B cell (primary cell): ENCODE measurements at regions not wholly inside any gene's neighbourhood (a gene's known extent, or its start where the extent isn't known, plus 50 kb on each side); places are given as distances from the start of the nearest gene placed in this dataset. TPM values are rescaled to one million over a fixed set of nuclear protein-coding genes. Genes with fewer than 3 reads are reported as not detected.

Experiments
- ATAC-seq: fragments of 200-7000 bp; cut with Tn5 transposase; one replicate; pipeline ENCODE4 v1.10.0; 2021; ENCODE audit warnings: low read depth, mild to moderate bottlenecking, moderate number of reproducible peaks, moderate library complexity
- CTCF ChIA-PET: fragments of 350-600 bp; sonication (Branson Sonifier 250); formaldehyde crosslinking; loops from one replicate; lab custom pipeline; 2021; ENCODE audit warnings: antibody characterized with exemption, inconsistent platforms; lab: Charles Lee
- POLR2A ChIA-PET: fragments of 350-600 bp; sonication (Branson Sonifier 250); formaldehyde crosslinking; loops from one replicate; lab custom pipeline; 2021; ENCODE audit warnings: antibody characterized with exemption; lab: Charles Lee
- DNase-seq: peaks from one replicate; pipeline ENCODE4 v3.0.0; 2013
- H2AFZ ChIP-seq: 2 replicates; pipeline ENCODE4 v1.6.1; 2012; ENCODE audit warnings: mild to moderate bottlenecking, low read depth, low read length; ENCODE audit not compliant: insufficient read depth, poor library complexity, severe bottlenecking
- H3K27ac ChIP-seq, 2 donors: 1 replicate in 1 of 2; 2 replicates in 1 of 2; pipeline ENCODE4 v1.5.1; 2012 to 2013; ENCODE audit warnings: low read length in 2 of 2, mild to moderate bottlenecking in 2 of 2, moderate library complexity in 1 of 2
- H3K27me3 ChIP-seq, 4 experiments: fragments of 200-600 bp in 1 of 4; sonication (generic) in 1 of 4; replicated peaks in 1 of 4; 1 replicate in 2 of 4; 2 replicates in 2 of 4; pipeline versions ENCODE4 v1.6.1 to v1.7.0; 2013 to 2016; ENCODE audit warnings: low read length in 3 of 4, mild to moderate bottlenecking in 2 of 4, mixed read lengths in 1 of 4, moderate library complexity in 1 of 4; ENCODE audit not compliant: insufficient read depth in 4 of 4, control insufficient read depth in 3 of 4; ENCODE audit errors: control extremely low read depth in 1 of 4
- H3K36me3 ChIP-seq, 2 experiments: replicated peaks in 1 of 2; 1 replicate in 1 of 2; 2 replicates in 1 of 2; pipeline versions ENCODE4 v1.6.1 to v1.7.1; 2013; ENCODE audit warnings: low read length in 1 of 2; ENCODE audit not compliant: insufficient read depth in 2 of 2, control insufficient read depth in 1 of 2; ENCODE audit errors: control extremely low read depth in 1 of 2, extremely low read depth in 1 of 2
- H3K4me1 ChIP-seq, 2 donors: fragments of 200-600 bp in 1 of 2; sonication (generic) in 1 of 2; 1 replicate in 1 of 2; 2 replicates in 1 of 2; pipeline versions ENCODE4 v1.5.1 to v1.6.1; 2013 to 2017; ENCODE audit warnings: low read length in 2 of 2; ENCODE audit not compliant: control insufficient read depth in 2 of 2, insufficient read depth in 2 of 2
- H3K4me2 ChIP-seq: replicated peaks from 2 replicates; pipeline ENCODE3; 2012; ENCODE audit warnings: mild to moderate bottlenecking, low read depth, low read length; ENCODE audit not compliant: poor library complexity, severe bottlenecking
- H3K4me3 ChIP-seq, 5 experiments: fragments of 200-600 bp in 1 of 5; sonication (generic) in 1 of 5; 1 replicate in 3 of 5; 2 replicates in 2 of 5; pipeline versions ENCODE4 v1.5.1 to v1.7.0; 2011 to 2016; ENCODE audit warnings: low read length in 4 of 5, mild to moderate bottlenecking in 4 of 5, low read depth in 2 of 5, control low read depth in 1 of 5, moderate library complexity in 1 of 5; ENCODE audit not compliant: insufficient read depth in 1 of 5; ENCODE audit errors: control extremely low read depth in 1 of 5, extremely low read depth in 1 of 5
- H3K79me2 ChIP-seq: fragments of 200-600 bp; sonication (generic); one replicate; pipeline ENCODE4 v1.6.0; 2016; ENCODE audit warnings: low read length; ENCODE audit not compliant: control insufficient read depth, insufficient read depth
- H3K9ac ChIP-seq: fragments of 200-600 bp; sonication (generic); 2 replicates; pipeline ENCODE4 v1.6.1; 2017; ENCODE audit warnings: mild to moderate bottlenecking, low read length, moderate library complexity
- H3K9me3 ChIP-seq, 3 donors: one replicate each; pipeline versions ENCODE4 v1.6.1 to v1.7.1; 2013; ENCODE audit warnings: low read length in 2 of 3; ENCODE audit not compliant: control insufficient read depth in 2 of 3, insufficient read depth in 1 of 3; ENCODE audit errors: control extremely low read depth in 1 of 3
- H4K20me1 ChIP-seq: 2 replicates; pipeline ENCODE4 v1.6.0; 2012; ENCODE audit warnings: mild to moderate bottlenecking, low read length; ENCODE audit not compliant: insufficient read depth, control insufficient read depth, poor library complexity, severe bottlenecking
- H3K27ac Mint-ChIP-seq: one replicate; pipeline ENCODE4 v1.8.0; 2021; ENCODE audit warnings: mixed read lengths
- H3K27me3 Mint-ChIP-seq: one replicate; pipeline ENCODE4 v1.8.0; 2021; ENCODE audit warnings: mixed read lengths
- H3K4me1 Mint-ChIP-seq: one replicate; pipeline ENCODE4 v1.8.0; 2021; ENCODE audit warnings: mixed read lengths
- H3K4me3 Mint-ChIP-seq: one replicate; pipeline ENCODE4 v1.8.0; 2021; ENCODE audit warnings: mixed read lengths
- H3K9me3 Mint-ChIP-seq: one replicate; pipeline ENCODE4 v1.8.0; 2022; ENCODE audit warnings: mixed read lengths; ENCODE audit not compliant: insufficient read depth
- WGBS: methylation state at CpG from one replicate; pipeline ENCODE4 v1.1.5; 2013; ENCODE audit warnings: missing lambda C conversion rate; ENCODE audit not compliant: insufficient coverage; 5-methylcytosine and 5-hydroxymethylcytosine counted together
- intact Hi-C: fragments of 100-400 bp; cut with micrococcal nuclease; formaldehyde crosslinking; loops from one replicate; pipeline ENCODE4 v1.10.0; 2022
- small RNA-seq: library from RNA; depleted of rRNA; stranded (forward); fragments of <200 nt; gene quantifications from one replicate; pipeline ENCODE3, GENCODE V24; 2012; ENCODE audit warnings: low replicate concordance, low read depth; ENCODE audit not compliant: insufficient read length
- TF ChIP-seq, protein P1 (sequence below): fragments of 200-600 bp; IDR thresholded peaks from one replicate; pipeline ENCODE4 v1.8.0; 2022; ENCODE audit warnings: antibody characterized with exemption, mild to moderate bottlenecking

DNA sequence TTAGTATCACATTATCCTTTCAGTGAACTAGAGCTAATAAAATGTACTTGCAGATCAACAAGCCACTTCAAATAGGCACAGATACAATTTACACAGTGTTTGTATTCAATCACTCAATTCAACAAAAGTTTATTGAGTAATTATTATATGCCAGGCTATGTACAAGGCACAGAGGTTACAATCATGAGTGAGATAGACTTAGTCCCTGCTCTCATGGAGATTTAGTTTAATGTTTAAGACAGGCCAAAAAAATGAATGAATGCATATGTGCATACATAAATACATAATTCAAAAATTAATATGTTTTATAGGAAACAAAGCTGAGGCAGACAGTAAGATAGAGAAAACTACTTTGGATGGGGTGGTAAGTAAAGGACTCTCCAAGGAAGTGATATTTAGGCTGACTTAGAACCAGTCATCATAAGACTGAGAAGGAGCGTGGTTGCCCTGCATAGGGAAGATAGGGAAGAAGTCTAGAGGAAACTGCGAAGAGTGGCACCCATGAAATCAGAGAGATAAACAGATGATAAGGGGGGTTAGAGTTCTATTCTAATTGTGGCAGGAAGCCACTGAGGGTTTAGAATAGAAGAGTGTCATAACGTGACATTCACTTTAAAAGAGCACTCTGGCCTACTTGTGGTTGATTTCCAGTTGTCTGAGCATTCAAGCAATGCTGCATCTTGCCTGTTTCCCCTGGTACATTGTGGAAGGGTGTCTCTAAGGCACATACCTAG is 49.7 kb upstream of the GRAMD2B start:
- no peak overlapping the region for H3K4me3 Mint-ChIP-seq
- TF ChIP-seq, protein P1, sequence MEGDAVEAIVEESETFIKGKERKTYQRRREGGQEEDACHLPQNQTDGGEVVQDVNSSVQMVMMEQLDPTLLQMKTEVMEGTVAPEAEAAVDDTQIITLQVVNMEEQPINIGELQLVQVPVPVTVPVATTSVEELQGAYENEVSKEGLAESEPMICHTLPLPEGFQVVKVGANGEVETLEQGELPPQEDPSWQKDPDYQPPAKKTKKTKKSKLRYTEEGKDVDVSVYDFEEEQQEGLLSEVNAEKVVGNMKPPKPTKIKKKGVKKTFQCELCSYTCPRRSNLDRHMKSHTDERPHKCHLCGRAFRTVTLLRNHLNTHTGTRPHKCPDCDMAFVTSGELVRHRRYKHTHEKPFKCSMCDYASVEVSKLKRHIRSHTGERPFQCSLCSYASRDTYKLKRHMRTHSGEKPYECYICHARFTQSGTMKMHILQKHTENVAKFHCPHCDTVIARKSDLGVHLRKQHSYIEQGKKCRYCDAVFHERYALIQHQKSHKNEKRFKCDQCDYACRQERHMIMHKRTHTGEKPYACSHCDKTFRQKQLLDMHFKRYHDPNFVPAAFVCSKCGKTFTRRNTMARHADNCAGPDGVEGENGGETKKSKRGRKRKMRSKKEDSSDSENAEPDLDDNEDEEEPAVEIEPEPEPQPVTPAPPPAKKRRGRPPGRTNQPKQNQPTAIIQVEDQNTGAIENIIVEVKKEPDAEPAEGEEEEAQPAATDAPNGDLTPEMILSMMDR: no peak

More for the DNA sequence above, 49.7 kb upstream of the GRAMD2B start:
- Mint-ChIP-seq H3K9me3 (no peaks in the 10 kb centered on the region), H3K27ac (no peak overlapping the region), H3K4me1 (no peaks in the 10 kb centered on the region), H3K27me3 (peaks cover 13% of the 10 kb centered on the region)
- Histone ChIP-seq H3K4me1 (no peaks in the 10 kb centered on the region), H3K4me3 (no peak overlapping the region), H2AFZ (no peak overlapping the region), H3K27me3 (peaks cover 0 to 5% (median 1%) of the 10 kb centered on the region in 4 experiments), H3K36me3 (no peaks in the 10 kb centered on the region), H3K27ac (no peak overlapping the region), H3K4me2 (no peak overlapping the region), H3K79me2 (no peaks in the 10 kb centered on the region), H3K9me3 (no peaks in the 10 kb centered on the region), H3K9ac (no peak overlapping the region), H4K20me1 (no peaks in the 10 kb centered on the region)
- no peak for DNase-seq
- WGBS: 41% methylated on average over 3 of the region's 3 CpGs
- intact Hi-C loops: no loop called here
- no peak for ATAC-seq
- ChIA-PET CTCF (no interaction called here), POLR2A (no interaction called here)

Small RNAs in the stretch of these regions (small RNA-seq; reads per million reads assigned to genes)
- gene HMGB1P22 (not detected), gene RN7SKP117 (not detected)
